ENCODE measurements at regions not wholly inside any gene's neighbourhood (a gene's known extent, or its start where the extent isn't known, plus 50 kb on each side); places are given as distances from the start of the nearest gene placed in this dataset.

DNA sequence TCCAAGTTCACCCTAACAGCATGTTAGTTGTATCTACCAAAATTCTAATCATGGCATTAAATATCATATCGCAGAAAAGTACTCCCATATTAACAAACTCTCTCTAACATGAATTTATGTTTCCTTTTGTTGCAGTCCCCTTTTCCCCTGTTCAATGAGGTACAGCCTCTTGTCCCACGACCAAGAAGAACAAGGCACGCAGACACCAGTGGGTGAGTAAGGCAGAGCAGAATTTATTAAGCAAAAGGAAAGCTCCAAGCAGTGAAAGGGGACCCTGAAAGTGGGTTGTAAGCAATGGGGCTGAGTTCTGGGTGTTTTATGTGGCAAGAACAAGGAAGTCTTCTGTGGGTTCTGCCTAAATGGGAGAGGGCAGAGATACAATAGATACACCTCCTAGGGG, 183.5 kb downstream of the LURAP1L start:
- H3K4me1 ChIP-seq: no peaks in the 10 kb centered on the region
- ATAC-seq (ENCODE audit: low FRiP score in 2 of 2): no peak
- no peaks in the 10 kb centered on the region for H3K27me3 ChIP-seq
- H3K4me3 ChIP-seq: no peak overlapping the region
- TF ChIP-seq EP300 (IDR thresholded peaks at IDR 0.05): no peak
- no peak for TF ChIP-seq POLR2AphosphoS5 (IDR thresholded peaks at IDR 0.05)
- TF ChIP-seq, protein P1, sequence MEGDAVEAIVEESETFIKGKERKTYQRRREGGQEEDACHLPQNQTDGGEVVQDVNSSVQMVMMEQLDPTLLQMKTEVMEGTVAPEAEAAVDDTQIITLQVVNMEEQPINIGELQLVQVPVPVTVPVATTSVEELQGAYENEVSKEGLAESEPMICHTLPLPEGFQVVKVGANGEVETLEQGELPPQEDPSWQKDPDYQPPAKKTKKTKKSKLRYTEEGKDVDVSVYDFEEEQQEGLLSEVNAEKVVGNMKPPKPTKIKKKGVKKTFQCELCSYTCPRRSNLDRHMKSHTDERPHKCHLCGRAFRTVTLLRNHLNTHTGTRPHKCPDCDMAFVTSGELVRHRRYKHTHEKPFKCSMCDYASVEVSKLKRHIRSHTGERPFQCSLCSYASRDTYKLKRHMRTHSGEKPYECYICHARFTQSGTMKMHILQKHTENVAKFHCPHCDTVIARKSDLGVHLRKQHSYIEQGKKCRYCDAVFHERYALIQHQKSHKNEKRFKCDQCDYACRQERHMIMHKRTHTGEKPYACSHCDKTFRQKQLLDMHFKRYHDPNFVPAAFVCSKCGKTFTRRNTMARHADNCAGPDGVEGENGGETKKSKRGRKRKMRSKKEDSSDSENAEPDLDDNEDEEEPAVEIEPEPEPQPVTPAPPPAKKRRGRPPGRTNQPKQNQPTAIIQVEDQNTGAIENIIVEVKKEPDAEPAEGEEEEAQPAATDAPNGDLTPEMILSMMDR (IDR thresholded peaks at IDR 0.05): no peak
- no peak for TF ChIP-seq POLR2A (IDR thresholded peaks at IDR 0.05)
- WGBS, 2 donors: 89 to 90% methylated on average over 3 of the region's 3 CpGs
- no peak overlapping the region for H3K27ac ChIP-seq
- no peaks in the 10 kb centered on the region for H3K9me3 ChIP-seq
- DNase-seq: no peak
- H3K36me3 ChIP-seq: no peaks in the 10 kb centered on the region

DNA sequence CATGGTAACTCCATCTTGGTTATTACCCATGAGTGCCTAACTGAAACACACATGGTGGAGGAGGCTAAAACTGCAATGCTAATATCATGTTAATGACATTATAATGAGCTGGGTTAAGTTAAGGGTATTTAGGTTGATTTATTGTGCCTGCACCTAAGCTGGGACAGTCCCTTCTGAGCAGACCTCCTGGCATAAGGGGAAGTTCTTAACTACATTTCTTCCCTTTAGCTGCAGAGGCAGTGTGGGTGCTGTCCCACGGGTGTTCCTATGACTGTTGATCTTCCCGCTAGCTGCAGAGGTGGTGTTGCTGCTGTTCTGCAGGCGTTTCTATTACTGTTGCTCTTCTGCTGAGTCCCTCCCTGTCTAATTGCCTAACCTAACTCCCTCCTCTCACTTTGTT, 183.9 kb downstream of the LURAP1L start:
- Histone ChIP-seq H3K9me3 (no peaks in the 10 kb centered on the region), H3K4me1 (no peaks in the 10 kb centered on the region), H3K4me3 (no peak overlapping the region), H3K27me3 (no peaks in the 10 kb centered on the region), H3K36me3 (no peaks in the 10 kb centered on the region), H3K27ac (no peak overlapping the region)
- WGBS, 2 donors: 62 to 67% methylated on average over 3 of the region's 3 CpGs
- no peak for ATAC-seq (ENCODE audit: low FRiP score in 2 of 2)
- no peak for TF ChIP-seq POLR2AphosphoS5 (IDR thresholded peaks at IDR 0.05)
- TF ChIP-seq POLR2A (IDR thresholded peaks at IDR 0.05): no peak
- TF ChIP-seq, protein P1 (IDR thresholded peaks at IDR 0.05): no peak
- no peak for TF ChIP-seq EP300 (IDR thresholded peaks at IDR 0.05)
- no peak for DNase-seq

DNA sequence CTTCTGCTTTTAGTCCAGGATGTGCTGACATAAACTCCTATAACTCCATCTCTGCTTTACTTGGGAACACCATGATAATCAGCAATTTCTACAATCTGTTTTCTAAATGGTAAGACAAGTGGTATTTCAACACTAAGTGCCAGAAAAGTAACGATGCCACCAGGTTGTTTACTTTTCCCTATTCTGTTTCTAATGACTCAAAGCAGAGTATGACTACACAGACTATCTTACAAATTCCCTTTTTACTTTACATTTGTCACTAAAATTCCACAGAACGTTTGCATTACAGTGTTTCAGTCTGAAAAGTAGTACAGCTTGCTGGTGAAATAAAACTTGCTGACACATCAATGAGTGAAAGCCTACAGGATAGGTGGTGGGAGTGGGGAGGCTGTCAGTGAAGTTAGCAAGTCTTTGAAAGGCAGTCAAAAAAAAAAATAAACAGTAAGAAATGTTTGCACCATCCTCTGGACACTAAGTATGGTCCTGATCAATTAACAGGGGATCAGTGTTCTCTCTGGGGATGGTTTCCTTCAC, 186.5 kb downstream of the LURAP1L start:
- ATAC-seq (ENCODE audit: low FRiP score in 2 of 2): no peak
- TF ChIP-seq POLR2AphosphoS5 (IDR thresholded peaks at IDR 0.05) (no peak), POLR2A (IDR thresholded peaks at IDR 0.05) (no peak), EP300 (IDR thresholded peaks at IDR 0.05) (no peak)
- TF ChIP-seq, protein P1 (IDR thresholded peaks at IDR 0.05): no peak
- no peak for DNase-seq
- H3K27me3 ChIP-seq: no peaks in the 10 kb centered on the region
- H3K36me3 ChIP-seq: no peaks in the 10 kb centered on the region
- H3K9me3 ChIP-seq: no peaks in the 10 kb centered on the region
- H3K27ac ChIP-seq: no peak overlapping the region
- H3K4me1 ChIP-seq: no peaks in the 10 kb centered on the region
- H3K4me3 ChIP-seq: no peak overlapping the region
- 38 to 44% methylated on average over 2 of the region's 2 CpGs for WGBS, 2 donors

DNA sequence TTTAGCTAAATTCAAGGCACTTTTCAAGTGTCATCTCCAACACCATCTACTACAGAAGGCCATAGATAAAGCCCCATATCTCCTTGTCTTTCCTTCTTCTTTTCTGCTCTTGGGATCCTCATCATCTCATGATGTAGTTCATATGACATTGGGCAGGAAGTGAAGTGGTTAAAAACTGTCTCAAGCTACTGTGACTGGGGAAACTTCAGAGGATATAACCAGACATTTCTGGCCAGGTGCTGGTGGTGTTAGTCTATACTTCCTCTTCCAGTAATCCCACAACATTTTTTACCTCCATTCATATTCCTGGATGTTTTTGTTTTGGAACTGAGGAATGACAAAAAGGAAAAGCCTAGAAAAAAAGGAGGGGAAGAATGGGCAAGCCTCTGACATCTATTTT, 188.7 kb downstream of the LURAP1L start:
- no peak for ATAC-seq (ENCODE audit: low FRiP score in 2 of 2)

DNA sequence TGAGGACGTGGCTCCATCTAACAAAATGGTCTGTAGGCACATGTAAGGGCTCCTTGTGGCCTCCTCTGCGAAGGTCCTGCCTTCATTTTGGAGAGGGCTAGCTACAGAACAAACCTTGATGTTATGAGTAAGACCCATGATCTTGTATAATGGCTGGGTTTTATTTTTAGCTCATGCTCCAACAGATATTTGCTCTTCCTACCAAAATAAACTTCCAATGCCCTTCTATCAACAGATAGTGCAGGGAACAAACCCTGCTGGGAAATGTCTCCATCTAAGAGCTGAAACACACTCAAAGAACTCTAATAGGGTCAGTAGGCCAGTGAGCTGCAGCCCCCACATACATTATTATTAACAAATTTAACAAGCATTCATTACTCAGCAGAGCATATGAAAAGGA, 189.5 kb downstream of the LURAP1L start:
- TF ChIP-seq POLR2A (IDR thresholded peaks at IDR 0.05) (no peak), POLR2AphosphoS5 (IDR thresholded peaks at IDR 0.05) (no peak), EP300 (IDR thresholded peaks at IDR 0.05) (no peak)
- TF ChIP-seq, protein P1 (IDR thresholded peaks at IDR 0.05): no peak
- WGBS, 2 donors: 76 to 84% methylated on average over 2 of the region's 2 CpGs
- H3K4me1 ChIP-seq: no peaks in the 10 kb centered on the region
- no peaks in the 10 kb centered on the region for H3K9me3 ChIP-seq
- ATAC-seq (ENCODE audit: low FRiP score in 2 of 2) (no peak), DNase-seq (no peak)
- no peaks in the 10 kb centered on the region for H3K36me3 ChIP-seq
- H3K4me3 ChIP-seq: no peak overlapping the region
- no peaks in the 10 kb centered on the region for H3K27me3 ChIP-seq
- no peak overlapping the region for H3K27ac ChIP-seq

More for the DNA sequence above, 188.7 kb downstream of the LURAP1L start:
- Histone ChIP-seq H3K9me3 (no peaks in the 10 kb centered on the region), H3K27ac (peak overlapping the region in 1 of 4 donors; percentile 10), H3K36me3 (no peaks in the 10 kb centered on the region), H3K4me3 (no peak overlapping the region), H3K27me3 (no peaks in the 10 kb centered on the region), H3K4me1 (no peaks in the 10 kb centered on the region)
- TF ChIP-seq POLR2A (IDR thresholded peaks at IDR 0.05): no peak
- no peak for TF ChIP-seq POLR2AphosphoS5 (IDR thresholded peaks at IDR 0.05)
- TF ChIP-seq, protein P1 (IDR thresholded peaks at IDR 0.05): no peak
- no peak for TF ChIP-seq EP300 (IDR thresholded peaks at IDR 0.05)
- DNase-seq: no peak

Measured in upper lobe of left lung (tissue), 6 donors.